ENCODE measurements at regions not wholly inside any gene's neighbourhood (a gene's known extent, or its start where the extent isn't known, plus 50 kb on each side); places are given as distances from the start of the nearest gene placed in this dataset.
"Not testable (repeated sequence)": the region's sequence is repeated elsewhere in the genome, so short reads cannot be mapped to it uniquely, and the experiment has no call there.

DNA sequence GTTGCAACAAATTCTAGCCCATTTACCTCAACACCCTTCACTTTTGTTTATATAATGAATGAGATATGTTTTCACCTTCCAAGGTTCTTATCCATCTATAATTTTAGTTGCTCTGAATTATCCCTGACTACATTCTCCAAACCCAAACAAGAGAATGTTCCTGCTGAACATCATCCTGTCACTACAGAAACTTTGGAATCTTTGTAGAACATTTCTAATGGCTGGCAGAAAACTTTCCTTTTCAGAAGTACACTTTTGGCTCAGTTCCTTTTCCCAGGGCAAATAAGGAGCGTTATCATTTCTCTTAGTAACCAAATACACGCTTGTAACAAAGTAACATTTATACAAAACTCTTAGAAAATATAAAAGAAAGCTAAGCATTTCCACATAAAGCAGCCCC, 860.6 kb upstream of the SEMA6A start:
- DNase-seq (ENCODE audit: low read depth, low spot score): no peak

DNA sequence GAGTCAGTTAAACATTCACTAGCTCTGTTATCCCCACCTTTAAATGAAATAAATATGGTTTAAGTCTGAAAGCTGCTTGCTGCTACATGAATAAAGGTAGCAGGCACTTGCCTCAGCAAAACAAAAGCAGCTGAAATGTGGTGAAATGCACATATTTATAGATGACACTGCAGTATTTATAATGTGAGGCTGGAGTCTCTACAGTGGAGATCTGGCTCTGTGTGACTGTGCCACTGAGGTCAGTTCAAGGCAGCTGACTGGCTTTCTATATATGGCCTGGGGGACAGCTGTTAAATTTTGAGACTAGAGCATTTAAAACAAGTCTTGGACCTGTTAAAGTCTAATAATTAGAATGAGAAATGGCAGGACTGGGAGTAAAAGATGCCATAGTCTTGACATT, 859.6 kb upstream of the SEMA6A start:
- no peak for DNase-seq (ENCODE audit: low read depth, low spot score)

DNA sequence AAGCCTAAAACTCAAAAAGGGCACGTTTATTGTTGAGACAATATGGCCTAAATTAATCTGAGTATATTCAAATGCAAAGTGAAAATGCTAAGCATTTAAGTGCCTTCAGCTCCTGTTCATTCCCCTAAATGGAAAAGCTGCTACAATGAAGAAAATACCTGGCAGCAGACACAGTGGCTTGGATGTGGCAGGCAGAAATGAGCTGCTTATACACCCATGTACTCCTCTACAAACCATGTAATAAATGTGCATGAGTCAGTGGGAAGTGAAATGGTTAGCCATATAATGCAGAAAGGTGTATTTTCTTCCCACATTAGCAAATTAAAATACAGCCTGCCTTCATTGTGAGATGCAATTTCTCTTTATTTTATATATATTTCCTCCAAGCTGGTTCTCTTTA, 859.2 kb upstream of the SEMA6A start:
- no peak for DNase-seq (ENCODE audit: low read depth, low spot score)

DNA sequence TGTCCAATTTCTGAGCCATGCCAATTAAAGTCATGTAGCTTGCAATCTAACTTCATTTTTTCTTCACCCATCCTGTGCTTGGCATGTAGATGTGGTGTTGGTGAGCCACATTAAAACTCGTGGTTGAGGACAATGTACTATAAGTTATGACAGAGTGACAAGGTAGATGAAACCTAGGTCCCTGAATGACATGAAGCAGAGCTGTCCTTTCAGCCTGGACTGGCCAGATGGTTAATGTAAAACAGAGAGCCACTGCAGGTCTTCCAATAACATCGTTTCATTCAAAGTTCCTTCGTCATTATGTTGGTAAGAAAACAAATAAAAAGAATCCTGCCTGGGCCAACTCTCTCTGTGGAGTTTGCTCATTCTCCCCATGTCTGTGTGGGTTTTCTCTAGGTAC, 856.5 kb upstream of the SEMA6A start:
- no peak for DNase-seq (ENCODE audit: low read depth, low spot score)

DNA sequence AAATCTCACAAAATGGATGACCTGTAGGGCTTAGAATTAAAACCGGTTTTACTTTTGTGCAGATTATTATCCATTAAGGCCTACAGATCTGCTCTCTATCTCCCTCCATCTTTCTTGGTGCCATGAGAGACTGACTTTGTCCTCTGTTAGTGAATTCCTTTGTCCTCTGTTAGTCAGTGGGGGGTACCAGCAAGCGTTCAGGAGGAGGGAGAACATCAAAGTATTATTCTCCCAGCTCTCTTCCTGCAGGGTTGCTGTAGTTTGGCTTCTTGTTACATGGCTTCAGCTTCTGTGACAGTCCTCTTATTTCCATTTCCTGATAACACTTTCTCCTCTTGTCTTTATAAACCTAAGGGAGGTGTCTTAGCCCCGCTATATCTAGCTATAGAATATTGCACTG, 850.5 kb upstream of the SEMA6A start:
- DNase-seq (ENCODE audit: low read depth, low spot score): no peak

DNA sequence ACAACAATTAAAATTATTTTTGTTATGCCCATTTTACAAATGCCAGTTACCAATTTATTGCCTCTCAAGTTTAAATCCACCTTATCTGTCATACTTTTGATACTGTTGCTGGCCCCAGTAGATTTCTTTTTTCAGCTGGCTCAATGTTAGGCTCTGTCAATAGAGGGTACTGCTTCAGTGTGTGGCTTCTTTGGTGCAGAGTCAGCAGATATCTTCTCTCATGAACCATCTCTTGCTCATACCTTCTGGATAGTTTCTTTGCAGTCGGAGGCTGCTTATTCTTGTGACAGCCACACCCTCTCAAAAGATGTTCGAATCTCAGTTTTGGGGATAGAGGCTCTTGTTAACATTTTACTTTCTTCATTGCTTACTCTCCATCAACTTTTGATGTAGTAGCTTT, 849.9 kb upstream of the SEMA6A start:
- DNase-seq (ENCODE audit: low read depth, low spot score): no peak

DNA sequence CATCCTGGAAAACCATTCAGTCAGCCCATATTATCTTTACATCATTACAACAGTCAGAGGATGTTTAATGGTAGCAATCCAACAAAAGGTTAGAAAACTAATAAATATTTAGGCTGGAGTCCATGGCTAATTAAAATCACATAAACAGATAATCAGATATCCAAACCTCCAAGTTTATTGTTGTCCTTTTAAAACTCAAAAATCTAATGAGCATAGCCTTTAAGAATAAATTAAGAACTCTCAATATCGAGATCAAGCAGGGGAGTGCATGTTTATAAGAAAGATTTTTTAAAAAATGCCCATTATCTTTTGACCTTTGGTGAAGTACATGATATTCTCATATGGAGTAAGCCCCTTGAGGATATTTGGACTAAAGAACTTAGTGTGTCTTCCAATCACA, 842.9 kb upstream of the SEMA6A start:
- DNase-seq (ENCODE audit: low read depth, low spot score): no peak

DNA sequence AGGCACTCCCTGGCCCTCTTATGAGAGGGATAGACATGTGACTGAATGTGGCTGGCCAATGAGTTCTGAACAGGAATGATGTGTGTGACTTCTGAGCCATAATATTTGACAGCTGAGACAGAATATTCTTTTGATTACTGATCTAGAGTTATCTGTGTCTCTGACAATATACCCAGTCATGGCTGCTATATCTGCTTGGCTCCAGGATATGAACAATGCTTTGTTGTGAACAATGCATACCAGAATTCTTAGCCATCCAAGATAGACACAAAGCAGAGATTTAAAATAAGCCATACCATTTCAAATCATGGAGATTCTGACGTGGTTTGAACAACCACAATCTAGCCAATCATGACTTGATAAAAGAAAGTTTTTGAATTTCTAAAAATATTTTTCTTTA, 840.3 kb upstream of the SEMA6A start:
- no peak for DNase-seq (ENCODE audit: low read depth, low spot score)

DNA sequence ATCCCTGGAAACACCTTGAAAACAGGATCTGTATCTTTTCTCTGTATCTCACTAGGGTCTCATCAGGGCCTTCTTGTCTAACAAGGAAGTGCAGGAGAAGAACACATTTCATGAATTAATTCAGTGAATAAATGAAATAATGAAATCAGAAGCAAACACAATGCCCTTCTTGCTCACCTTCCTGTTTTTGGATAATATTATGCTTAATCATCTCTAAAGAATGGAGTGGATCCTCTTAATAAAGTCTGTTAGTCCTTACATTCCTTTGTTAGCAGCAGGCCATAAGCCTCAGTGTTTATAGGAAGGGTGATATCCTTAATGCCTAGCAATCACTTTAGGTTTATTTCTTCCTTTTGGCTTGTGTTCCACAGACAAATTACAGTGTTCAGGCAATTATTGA, 837.1 kb upstream of the SEMA6A start:
- DNase-seq (ENCODE audit: low read depth, low spot score): no peak

DNA sequence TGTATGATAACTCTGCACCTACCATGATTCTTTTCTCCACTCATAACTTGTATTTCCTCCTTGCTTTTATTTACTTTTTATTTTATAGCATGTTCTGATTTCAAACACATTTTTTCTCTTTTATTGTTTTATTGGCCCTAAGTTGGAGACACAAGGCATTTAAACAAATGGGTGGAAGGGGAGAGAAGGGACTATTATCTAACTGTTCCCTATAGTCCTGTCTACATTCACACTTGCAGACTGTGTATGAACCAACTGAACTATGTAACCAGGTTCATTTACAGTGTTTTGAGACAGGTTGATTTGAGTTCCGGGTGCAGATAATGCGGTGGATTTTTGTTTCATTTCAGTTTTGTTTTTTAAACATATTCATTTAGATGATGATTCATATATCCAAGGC, 830.6 kb upstream of the SEMA6A start:
- DNase-seq (ENCODE audit: low read depth, low spot score): no peak

DNA sequence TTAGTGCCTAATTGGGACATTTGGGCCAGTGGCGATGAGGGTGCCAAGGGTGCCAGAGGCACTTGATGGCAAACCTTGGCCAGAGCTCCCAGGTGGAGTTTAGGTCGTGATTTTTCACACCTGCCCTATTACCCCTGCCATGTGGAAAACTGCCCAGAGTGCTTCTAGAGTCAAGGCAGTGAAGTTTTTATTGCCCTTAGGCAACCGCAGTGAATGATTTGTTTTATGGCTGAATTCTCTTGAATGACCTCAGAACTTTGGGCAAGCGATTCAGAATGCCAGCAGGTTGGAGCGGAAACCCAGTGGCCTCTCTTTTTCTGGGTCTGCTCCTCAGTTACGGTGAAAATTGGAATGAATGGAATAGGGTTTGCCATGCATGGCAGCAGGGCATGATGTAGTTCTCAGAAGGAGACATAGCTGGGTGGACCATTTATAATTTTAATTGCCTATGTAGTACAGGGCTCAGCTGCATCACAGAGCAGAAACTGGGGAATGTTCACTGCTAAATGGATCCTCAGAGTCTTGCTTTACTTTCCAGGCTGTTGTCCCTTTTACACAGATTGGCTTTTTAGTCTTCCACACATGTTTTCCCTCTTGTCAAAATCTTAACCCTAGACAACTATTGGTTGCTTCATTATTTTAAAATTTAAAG, 820.0 kb upstream of the SEMA6A start:
- DNase-seq (ENCODE audit: low read depth, low spot score): no peak

DNA sequence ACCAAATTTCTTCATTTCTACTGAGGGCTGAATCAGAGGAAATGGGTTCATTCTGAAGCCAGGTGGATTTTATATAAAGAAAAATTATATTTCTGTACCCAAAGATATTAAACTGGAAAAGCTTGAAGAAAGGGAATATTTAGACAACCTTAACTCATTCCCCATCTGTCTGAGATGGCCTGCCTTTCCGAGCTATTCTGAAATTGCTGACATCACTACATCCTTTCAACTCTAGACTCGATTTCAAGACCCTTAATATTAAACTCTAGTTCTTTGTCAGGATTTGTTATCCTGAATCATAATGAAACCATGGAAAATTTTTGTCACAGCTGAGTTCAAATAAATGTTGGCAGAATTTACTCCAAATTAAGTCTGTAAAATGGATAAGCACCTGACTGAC, 818.5 kb upstream of the SEMA6A start:
- no peak for DNase-seq (ENCODE audit: low read depth, low spot score)

DNA sequence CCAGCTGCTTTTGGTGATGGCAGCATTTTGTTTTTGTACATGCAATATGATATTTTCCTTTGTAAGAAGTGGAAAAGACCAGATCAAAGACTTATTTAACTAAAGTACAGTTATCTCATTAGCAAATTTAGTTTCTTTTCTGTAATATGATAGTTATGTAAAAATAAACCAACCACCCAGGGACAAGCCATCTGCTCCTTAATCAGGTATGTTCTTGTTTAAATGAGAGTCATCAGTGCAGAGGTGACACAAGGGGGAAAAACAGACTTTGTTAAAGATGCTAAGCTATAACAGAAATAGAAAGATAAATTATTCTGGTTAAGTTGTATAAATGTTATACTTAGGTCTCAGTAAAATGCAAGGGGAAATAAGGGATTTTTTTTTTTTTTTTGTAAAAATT, 805.7 kb upstream of the SEMA6A start:
- DNase-seq (ENCODE audit: low read depth, low spot score): no peak

DNA sequence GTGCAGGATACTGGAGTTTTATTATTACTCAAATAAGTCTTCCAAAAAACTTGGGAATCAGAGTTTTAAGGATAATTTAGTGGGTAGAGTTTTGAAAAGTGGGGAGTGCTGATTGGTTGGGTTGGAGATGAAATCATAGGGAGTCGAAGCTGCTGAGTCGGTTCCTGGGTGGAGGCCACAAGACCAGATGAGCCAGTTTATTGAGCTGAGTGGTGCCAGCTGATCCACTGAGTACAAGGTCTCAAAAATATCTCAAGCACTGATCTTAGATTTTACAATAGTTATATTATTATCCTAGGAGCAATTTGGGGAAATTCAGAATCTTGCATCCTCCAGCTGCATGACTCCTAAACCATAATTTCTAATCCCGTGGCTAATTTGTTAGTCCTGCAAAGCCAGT, 804.9 kb upstream of the SEMA6A start:
- DNase-seq (ENCODE audit: low read depth, low spot score): no peak

DNA sequence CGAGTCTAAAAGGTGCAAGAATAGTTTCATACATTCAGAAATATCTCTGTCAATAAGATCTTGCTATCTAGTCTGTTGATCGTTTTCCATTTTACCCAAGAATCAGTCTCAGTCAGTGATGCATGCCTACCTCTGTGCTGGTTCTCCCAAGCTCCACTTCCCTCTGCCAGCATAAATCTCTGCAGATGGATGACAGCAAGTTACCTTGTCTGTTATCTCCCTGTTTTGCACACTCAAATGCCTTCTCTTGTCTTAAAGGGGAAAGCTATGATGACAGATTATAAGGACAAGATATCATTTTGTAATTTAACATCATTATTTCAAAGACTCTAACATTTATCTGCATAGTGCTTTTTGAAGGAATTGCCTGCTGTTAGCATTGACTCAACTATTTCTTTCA, 802.1 kb upstream of the SEMA6A start:
- DNase-seq (ENCODE audit: low read depth, low spot score): no peak

DNA sequence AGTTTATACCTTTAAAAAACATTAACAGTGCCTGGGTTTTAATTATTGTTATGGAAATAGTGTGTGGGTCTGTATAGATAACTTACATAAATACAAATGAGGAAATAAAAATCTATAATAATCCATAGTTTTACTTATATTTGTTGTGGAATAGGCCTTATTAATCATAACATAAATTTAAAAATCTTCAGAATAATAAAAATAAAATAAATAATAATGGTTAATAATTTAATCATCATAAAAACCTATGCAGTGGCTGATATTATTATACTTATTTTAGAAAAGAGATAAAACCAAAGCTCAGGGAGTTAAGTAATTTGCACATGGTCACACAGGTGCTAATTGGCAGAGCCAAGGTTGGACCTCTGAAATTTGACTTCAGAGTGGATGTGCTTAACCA, 785.3 kb upstream of the SEMA6A start:
- DNase-seq (ENCODE audit: low read depth, low spot score): no peak

DNA sequence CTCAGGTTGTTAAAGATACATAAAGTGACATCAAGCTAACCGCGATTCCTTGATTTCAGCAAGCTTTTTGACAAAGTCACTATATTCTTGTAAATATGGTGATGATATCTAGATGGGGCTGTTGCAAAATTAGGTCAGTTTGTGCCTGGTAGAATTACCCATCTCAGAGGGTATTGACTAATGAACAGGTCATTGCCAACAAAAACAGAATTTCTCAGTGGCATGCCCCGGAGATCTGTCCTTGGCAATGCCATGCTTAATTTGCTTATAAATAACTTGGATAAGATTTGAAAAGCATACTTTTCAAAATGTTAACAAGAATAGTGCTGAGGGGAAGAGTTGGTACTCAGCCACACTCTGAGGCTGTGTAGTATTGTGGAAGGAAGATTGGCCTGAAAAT, 783.3 kb upstream of the SEMA6A start:
- no peak for DNase-seq (ENCODE audit: low read depth, low spot score)

DNA sequence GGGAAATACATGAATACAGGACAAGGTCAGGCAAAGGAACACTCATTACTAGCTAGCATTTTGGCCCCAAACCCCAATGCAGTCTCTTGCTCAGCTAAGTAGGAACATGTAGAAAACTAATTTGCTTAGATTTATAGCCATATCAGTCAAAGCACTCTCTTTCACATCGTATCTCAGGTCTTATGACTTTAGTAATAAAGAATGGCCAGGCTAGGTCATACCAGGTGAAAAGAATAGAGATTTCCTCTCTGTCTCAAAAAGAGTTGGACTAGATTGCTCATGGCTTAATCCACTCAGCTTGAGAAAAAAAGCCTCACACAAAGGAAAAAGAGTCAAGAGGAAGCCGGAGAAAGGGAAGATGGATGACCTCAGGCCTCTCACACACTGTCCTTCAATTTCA, 772.7 kb upstream of the SEMA6A start:
- DNase-seq (ENCODE audit: low read depth, low spot score): no peak

DNA sequence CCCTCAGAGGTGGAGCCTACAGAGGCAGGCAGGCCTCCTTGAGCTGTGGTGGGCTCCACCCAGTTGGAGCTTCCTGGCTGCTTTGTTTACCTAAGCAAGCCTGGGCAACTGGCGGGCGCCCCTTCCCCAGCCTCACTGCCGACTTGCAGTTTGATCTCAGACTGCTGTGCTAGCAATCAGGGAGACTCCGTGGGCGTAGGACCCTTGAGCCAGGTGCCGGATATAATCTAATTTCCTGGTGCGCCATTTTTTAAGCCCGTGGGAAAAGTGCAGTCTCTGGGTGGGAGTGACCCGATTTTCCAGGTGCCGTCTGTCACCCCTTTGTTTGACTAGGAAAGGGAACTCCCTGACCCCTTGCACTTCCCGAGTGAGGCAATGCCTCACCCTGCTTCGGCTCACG, 769.1 kb upstream of the SEMA6A start:
- not testable (repeated sequence) for DNase-seq (ENCODE audit: low read depth, low spot score)

DNA sequence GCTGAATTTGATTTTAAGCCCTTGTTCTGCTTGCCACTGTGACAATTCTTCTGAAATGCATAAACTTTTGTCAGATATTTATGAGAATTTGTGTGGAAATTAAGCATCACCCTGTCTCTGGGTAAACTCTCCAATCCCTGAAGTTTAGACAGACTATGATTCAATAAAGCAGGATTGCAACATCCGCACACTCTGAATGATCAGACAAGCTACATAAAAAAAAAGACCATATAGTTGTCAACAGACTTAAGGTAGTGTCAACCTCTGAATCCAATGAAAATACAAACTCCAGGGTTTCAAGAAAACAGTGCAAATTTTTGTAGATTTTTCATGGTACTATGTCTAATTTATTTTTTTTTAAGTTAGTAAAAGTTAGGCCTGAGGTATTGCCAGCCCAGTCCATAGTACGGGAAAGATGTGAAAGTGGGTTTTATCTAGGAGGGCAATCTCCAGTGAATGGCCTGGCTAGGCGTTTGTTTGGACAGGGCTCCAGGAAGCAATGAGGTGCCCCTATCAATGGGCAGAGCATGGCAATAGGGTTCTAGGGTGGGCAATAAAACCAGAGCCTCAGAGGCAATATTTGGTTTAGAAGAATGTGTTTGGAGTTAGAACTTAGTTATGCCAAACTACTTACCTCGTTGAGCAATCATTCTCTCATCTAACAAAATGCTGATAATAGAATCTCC, 762.6 kb upstream of the SEMA6A start:
- no peak for DNase-seq (ENCODE audit: low read depth, low spot score)

DNA sequence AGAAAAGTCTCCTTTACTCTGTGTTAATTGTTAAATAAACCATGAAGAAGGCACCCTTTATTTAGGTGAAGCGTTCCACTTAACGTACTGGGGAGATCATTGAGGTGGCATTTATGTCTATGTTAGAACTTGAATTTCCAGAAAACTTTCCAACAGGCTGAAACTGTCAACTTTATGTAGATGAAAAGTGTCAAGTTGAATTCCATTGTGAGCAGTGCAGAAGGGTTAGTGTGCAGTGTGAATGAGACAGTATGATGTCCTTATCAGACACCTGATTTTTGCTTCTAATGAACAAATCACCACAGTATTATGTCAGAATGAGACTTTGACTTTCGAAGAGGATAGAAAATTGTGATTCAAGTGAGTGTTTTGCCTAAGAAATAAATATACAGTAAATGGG, 761.6 kb upstream of the SEMA6A start:
- no peak for DNase-seq (ENCODE audit: low read depth, low spot score)

DNA sequence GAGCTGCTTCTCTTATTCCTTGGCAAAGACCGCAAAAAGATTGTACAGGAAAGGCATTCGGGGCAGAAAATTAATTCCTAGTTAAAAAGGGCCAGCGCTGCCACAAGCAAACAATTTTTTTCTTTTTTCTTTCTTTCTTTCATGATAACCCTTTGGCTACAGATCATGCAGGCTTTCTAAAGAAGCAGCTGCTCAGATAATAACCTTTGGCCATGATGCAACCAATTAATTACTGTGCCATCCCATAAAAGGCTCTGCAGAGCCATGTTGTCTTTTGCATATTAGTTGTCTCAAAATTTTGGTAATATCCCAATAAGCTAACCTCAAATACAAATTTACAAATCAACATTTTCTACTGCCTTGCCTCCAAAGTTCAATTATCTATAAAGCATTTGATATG, 758.4 kb upstream of the SEMA6A start:
- DNase-seq (ENCODE audit: low read depth, low spot score): no peak

DNA sequence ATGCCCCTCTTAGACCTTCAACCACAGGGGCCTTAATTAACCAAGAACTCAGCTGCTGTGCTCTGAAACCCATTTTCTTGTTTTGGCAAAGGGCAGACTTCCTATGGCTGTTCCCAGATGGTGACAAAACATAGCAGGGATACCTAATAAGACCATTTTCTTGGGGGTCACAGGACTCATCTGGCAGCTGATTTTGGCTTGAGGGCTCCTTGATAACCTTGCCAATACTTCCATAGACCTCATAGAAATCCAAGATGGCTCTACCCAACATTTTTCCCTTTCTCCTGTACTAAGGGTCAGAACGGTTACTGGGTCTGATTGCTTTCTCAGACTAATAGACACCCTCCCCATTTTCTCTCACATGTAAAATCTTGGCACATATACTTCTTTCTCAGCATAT, 757.7 kb upstream of the SEMA6A start:
- no peak for DNase-seq (ENCODE audit: low read depth, low spot score)

DNA sequence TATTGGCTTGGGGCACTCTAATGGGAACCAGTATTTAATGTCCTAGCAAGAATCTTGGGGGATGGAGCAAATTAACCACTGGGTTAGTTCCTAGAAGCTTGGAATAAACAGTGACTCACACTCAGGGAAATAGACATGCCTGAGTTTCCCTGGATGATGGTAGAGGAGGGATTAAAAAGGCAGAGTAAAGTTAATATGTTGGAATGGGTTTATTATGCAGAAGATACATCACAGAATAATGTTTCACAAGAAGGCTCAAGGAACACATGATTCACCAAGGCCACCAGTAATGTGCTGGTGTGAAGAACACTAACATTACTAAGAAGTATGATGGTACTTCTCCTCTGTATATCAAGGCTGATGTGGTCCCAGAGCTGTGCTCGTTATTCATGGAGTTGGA, 752.9 kb upstream of the SEMA6A start:
- no peak for DNase-seq (ENCODE audit: low read depth, low spot score)

All from activated CD4-positive, CD25-positive, alpha-beta regulatory T cell treated with anti-CD3 and anti-CD28 coated beads, Interleukin-2, amount 50 U/mL, for 16 hours (primary cell).